ENCODE measurements at regions not wholly inside any gene's neighbourhood (a gene's known extent, or its start where the extent isn't known, plus 50 kb on each side); places are given as distances from the start of the nearest gene placed in this dataset.

- H3K36me3 ChIP-seq, result no peaks in the 10 kb centered on the region
- no peak overlapping the region for H3K4me3 ChIP-seq
- no peaks in the 10 kb centered on the region for H3K27me3 ChIP-seq
- intact Hi-C loops (cut with DNase I), result no loop called here
- H3K27ac ChIP-seq, result no peak overlapping the region
- H3K4me1 ChIP-seq, result no peaks in the 10 kb centered on the region
- ATAC-seq (no peak), DNase-seq (no peak)
- H3K9me3 ChIP-seq, result no peaks in the 10 kb centered on the region
- TF ChIP-seq CTCF (IDR thresholded peaks at IDR 0.05), result no peak
- WGBS, 2 donors, result 57 to 62% methylated on average over 5 of the region's 5 CpGs
Observed at GRCh38 chr2:58730764-58731487, 489.8 kb upstream of the FANCL start.

DNA sequence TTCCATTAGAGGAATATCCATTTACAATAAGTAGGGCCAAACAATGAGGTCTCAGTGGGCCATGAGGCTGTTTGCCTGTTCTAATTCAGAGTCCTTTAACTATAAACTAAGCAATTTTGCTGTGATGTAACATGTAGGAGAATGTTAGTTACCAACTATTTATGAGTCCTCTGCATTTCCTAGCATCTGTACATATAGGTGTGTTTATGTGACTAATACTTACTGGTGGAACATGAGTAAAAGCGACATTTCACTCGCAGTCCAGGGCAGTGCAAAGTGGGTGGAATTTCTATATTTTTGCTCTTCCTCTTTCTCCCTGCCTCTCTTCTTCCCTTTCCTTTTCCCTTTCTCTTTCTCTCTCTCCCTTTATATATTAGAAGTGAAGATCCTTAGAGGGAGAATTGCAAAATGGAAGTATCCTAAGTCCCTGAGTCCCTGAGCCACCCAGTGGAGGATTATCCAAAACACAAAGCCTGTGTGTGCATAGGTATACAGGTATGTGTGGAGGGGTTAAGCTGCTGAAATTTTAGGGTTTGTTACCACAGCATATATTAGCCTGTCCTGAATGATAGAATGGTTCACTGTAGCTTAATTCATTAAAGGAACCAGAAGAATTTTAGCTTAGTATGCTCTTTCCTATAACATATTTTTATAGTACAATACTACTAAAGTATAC lies 487.0 kb upstream of the FANCL start:
- Histone ChIP-seq H3K9me3 (no peaks in the 10 kb centered on the region), H3K36me3 (no peaks in the 10 kb centered on the region), H3K27me3 (no peaks in the 10 kb centered on the region), H3K27ac (no peak overlapping the region), H3K4me1 (no peaks in the 10 kb centered on the region), H3K4me3 (no peak overlapping the region)
- no peak for DNase-seq
- no peak for TF ChIP-seq CTCF (IDR thresholded peaks at IDR 0.05)
- WGBS, 2 donors, result 94 to 95% methylated on average over 2 of the region's 2 CpGs
- ATAC-seq, result no peak
- intact Hi-C loops (cut with DNase I), result no loop called here

GRCh38 chr2:58721912-58722591 lies 480.9 kb upstream of the FANCL start:
- H3K36me3 ChIP-seq, result no peaks in the 10 kb centered on the region
- intact Hi-C loops (cut with DNase I), result no loop called here

More at GRCh38 chr2:58721912-58722591, 480.9 kb upstream of the FANCL start:
- Histone ChIP-seq H3K9me3 (no peaks in the 10 kb centered on the region), H3K4me1 (no peaks in the 10 kb centered on the region), H3K4me3 (no peak overlapping the region), H3K27me3 (peaks cover 0 to 6% (median 0%) of the 10 kb centered on the region in 7 donors), H3K27ac (no peak overlapping the region)
- DNase-seq (no peak), ATAC-seq (no peak)
- no peak for TF ChIP-seq CTCF (IDR thresholded peaks at IDR 0.05)
- WGBS, 2 donors, result 58 to 64% methylated on average over 4 of the region's 4 CpGs

Data from heart right ventricle (tissue), 16 donors.